ENCODE measurements at regions not wholly inside any gene's neighbourhood (a gene's known extent, or its start where the extent isn't known, plus 50 kb on each side); places are given as distances from the start of the nearest gene placed in this dataset.
"Not testable (repeated sequence)": the region's sequence is repeated elsewhere in the genome, so short reads cannot be mapped to it uniquely, and the experiment has no call there.

GRCh38 chr2:58502931-58503330 is 261.8 kb upstream of the FANCL start:
- DNase-seq = no peak

- DNase-seq = no peak
Measured at GRCh38 chr2:58501371-58502160, 260.4 kb upstream of the FANCL start.

- no peak for DNase-seq
Measured at GRCh38 chr2:58497168-58497567, 256.0 kb upstream of the FANCL start.

GRCh38 chr2:58495806-58496205 is 254.7 kb upstream of the FANCL start:
- no peak for DNase-seq

GRCh38 chr2:58494071-58494501 is 253.0 kb upstream of the FANCL start:
- no peak for DNase-seq

- no peak for DNase-seq
Measured at GRCh38 chr2:58484629-58485028, 243.5 kb upstream of the FANCL start.

- no peak for DNase-seq
Measured at GRCh38 chr2:58484221-58484620, 243.1 kb upstream of the FANCL start.

GRCh38 chr2:58483307-58483706 is 242.2 kb upstream of the FANCL start:
- no peak for DNase-seq

- no peak for DNase-seq
Measured at GRCh38 chr2:58481670-58482069, 240.5 kb upstream of the FANCL start.

GRCh38 chr2:58480141-58480540 is 239.0 kb upstream of the FANCL start:
- no peak for DNase-seq

- no peak for DNase-seq
Measured at GRCh38 chr2:58479535-58480140, 238.5 kb upstream of the FANCL start.

- no peak for DNase-seq
Measured at GRCh38 chr2:58476556-58476955, 235.4 kb upstream of the FANCL start.

- DNase-seq = no peak
Measured at GRCh38 chr2:58475756-58476155, 234.6 kb upstream of the FANCL start.

- DNase-seq = no peak
Measured at GRCh38 chr2:58473165-58473564, 232.0 kb upstream of the FANCL start.

- peak; percentile 2 for DNase-seq
Measured at GRCh38 chr2:58466804-58467203, 225.7 kb upstream of the FANCL start.

GRCh38 chr2:58466021-58466420 is 224.9 kb upstream of the FANCL start:
- DNase-seq = not testable (repeated sequence)

- no peak for DNase-seq
Measured at GRCh38 chr2:58460670-58461069, 219.5 kb upstream of the FANCL start.

GRCh38 chr2:58449286-58450010 is 208.3 kb upstream of the FANCL start:
- no peak for DNase-seq

GRCh38 chr2:58448845-58449244 is 207.7 kb upstream of the FANCL start:
- DNase-seq = no peak

- peak; percentile 45 for DNase-seq
Measured at GRCh38 chr2:58448065-58448507, 207.0 kb upstream of the FANCL start.

- DNase-seq = no peak
Measured at GRCh38 chr2:58447586-58447985, 206.5 kb upstream of the FANCL start.

- DNase-seq = no peak
Measured at GRCh38 chr2:58441643-58442042, 200.5 kb upstream of the FANCL start.

GRCh38 chr2:58436872-58437271 is 195.7 kb upstream of the FANCL start:
- DNase-seq = no peak

- no peak for DNase-seq
Measured at GRCh38 chr2:58435246-58435645, 194.1 kb upstream of the FANCL start.
